Upper lobe of left lung (tissue), 4 donors: ENCODE measurements at regions not wholly inside any gene's neighbourhood (a gene's known extent, or its start where the extent isn't known, plus 50 kb on each side); places are given as distances from the start of the nearest gene placed in this dataset.

Source experiments
- EP300 ChIP-seq, 4 donors: sonication (generic); formaldehyde crosslinking; IDR thresholded peaks; one replicate each; pipeline ENCODE4 v1.5.1; 2017; ENCODE audit warnings: antibody characterized with exemption in 4 of 4, control low read depth in 2 of 4
- POLR2A ChIP-seq, 4 donors: fragments of 450-650 bp; IDR thresholded peaks; one replicate each; pipeline ENCODE4 v1.5.1; 2016 to 2017; ENCODE audit warnings: antibody characterized with exemption in 4 of 4, mild to moderate bottlenecking in 2 of 4
- POLR2AphosphoS5 ChIP-seq, 2 donors: sonication (generic); formaldehyde crosslinking; IDR thresholded peaks; one replicate each; pipeline ENCODE4 v1.5.1; 2017; ENCODE audit warnings: antibody characterized with exemption in 2 of 2
- TF ChIP-seq, protein P1 (sequence below), 6 experiments: fragments of 450-650 bp in 4 of 6; fragments of 200-600 bp in 2 of 6; sonication (generic) in 2 of 6; IDR thresholded peaks; one replicate each; pipeline ENCODE4 v1.5.1; 2016 to 2019; ENCODE audit warnings: antibody characterized with exemption in 6 of 6

DNA sequence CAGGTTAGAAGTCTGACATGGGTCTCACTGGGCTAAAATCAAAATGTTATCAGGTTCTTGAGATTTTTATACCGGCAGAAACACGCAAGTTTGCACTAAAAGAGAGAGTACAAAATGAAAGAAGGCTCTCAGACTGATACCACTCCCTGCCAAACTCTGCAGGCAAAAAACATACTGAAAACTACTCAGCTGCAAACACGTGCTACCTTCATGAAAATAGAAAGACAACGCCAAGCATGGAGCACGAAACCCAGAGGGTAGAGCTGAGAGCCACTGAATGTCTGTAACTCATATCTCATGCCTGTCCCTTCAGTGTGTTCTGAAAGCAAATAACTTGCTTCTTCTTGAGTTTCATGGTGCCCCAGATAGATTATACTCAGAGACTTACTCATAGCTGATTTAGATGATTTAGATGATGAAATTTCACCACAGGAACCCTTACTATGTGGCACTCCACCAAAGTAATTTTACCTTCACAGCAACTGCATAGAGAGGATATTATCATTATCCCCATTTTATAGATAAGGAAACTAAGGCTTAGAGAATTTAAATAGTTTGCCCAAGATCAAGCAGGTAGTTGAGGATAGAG, 313.0 kb upstream of the SLC39A10 start:
- TF ChIP-seq, protein P1, sequence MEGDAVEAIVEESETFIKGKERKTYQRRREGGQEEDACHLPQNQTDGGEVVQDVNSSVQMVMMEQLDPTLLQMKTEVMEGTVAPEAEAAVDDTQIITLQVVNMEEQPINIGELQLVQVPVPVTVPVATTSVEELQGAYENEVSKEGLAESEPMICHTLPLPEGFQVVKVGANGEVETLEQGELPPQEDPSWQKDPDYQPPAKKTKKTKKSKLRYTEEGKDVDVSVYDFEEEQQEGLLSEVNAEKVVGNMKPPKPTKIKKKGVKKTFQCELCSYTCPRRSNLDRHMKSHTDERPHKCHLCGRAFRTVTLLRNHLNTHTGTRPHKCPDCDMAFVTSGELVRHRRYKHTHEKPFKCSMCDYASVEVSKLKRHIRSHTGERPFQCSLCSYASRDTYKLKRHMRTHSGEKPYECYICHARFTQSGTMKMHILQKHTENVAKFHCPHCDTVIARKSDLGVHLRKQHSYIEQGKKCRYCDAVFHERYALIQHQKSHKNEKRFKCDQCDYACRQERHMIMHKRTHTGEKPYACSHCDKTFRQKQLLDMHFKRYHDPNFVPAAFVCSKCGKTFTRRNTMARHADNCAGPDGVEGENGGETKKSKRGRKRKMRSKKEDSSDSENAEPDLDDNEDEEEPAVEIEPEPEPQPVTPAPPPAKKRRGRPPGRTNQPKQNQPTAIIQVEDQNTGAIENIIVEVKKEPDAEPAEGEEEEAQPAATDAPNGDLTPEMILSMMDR (IDR thresholded peaks at IDR 0.05): no peak
- no peak for TF ChIP-seq POLR2AphosphoS5 (IDR thresholded peaks at IDR 0.05)
- TF ChIP-seq POLR2A (IDR thresholded peaks at IDR 0.05): no peak
- TF ChIP-seq EP300 (IDR thresholded peaks at IDR 0.05): no peak
